ENCODE measurements at regions not wholly inside any gene's neighbourhood (a gene's known extent, or its start where the extent isn't known, plus 50 kb on each side); places are given as distances from the start of the nearest gene placed in this dataset.
"Not testable (repeated sequence)": the region's sequence is repeated elsewhere in the genome, so short reads cannot be mapped to it uniquely, and the experiment has no call there.

DNA sequence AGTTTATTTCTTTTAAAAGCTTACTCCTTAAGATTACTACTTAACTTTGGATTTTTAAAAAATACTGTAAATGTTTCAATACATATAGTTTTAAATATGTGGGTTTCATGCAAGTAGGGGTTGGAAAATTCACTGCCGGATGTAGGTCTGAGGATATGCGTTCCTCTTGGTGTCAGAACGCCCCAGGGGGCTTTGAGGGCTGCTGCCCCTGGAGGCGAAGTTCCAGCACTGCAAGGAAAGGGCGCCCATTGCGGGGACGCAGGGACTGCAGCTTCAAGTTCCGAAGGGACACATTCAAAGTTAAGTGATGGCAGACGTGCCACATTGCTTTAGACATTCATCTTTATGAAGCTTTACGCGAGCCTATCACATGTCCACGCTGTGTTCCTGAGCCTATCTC lies 152.9 kb downstream of the SOD2 start:
- no peak overlapping the region for H3K4me3 ChIP-seq
- no peaks in the 10 kb centered on the region for H3K4me1 ChIP-seq
- intact Hi-C loops (cut with DNase I): no loop called here
- peaks cover 0 to 6% (median 0%) of the 10 kb centered on the region in 4 donors for H3K27me3 ChIP-seq
- WGBS, 2 donors: 43 to 48% methylated on average over 12 of the region's 12 CpGs
- no peak for DNase-seq
- H3K36me3 ChIP-seq: no peaks in the 10 kb centered on the region
- H3K9me3 ChIP-seq: no peaks in the 10 kb centered on the region
- TF ChIP-seq POLR2A (IDR thresholded peaks at IDR 0.05): no peak
- TF ChIP-seq, protein P1, sequence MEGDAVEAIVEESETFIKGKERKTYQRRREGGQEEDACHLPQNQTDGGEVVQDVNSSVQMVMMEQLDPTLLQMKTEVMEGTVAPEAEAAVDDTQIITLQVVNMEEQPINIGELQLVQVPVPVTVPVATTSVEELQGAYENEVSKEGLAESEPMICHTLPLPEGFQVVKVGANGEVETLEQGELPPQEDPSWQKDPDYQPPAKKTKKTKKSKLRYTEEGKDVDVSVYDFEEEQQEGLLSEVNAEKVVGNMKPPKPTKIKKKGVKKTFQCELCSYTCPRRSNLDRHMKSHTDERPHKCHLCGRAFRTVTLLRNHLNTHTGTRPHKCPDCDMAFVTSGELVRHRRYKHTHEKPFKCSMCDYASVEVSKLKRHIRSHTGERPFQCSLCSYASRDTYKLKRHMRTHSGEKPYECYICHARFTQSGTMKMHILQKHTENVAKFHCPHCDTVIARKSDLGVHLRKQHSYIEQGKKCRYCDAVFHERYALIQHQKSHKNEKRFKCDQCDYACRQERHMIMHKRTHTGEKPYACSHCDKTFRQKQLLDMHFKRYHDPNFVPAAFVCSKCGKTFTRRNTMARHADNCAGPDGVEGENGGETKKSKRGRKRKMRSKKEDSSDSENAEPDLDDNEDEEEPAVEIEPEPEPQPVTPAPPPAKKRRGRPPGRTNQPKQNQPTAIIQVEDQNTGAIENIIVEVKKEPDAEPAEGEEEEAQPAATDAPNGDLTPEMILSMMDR (IDR thresholded peaks at IDR 0.05): no peak
- no peak overlapping the region for H3K27ac ChIP-seq

DNA sequence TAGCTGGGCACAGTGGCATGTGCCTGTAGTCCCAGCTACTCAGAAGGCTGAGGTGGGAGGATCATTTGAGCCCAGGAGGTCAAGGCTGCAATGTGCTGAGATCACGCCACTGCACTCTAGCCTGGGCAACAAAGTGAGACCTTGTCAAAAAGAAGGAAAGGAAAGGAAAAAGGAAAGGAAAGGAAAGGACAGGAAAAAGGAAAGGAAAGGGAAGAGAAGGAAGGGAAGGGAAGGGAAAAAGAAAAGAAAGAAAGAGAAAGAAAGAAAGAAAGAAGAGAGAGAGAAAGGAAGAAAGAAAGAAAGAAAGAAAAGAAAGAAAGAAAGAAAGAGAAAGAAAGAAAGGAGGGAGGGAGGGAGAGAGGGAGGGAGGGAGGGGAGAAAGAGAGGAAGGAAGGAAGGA lies 155.0 kb downstream of the SOD2 start:
- DNase-seq; H3K27ac ChIP-seq; H3K36me3 ChIP-seq; H3K9me3 ChIP-seq; H3K4me3 ChIP-seq; intact Hi-C loops (cut with DNase I); H3K4me1 ChIP-seq: not testable (repeated sequence)
- H3K27me3 ChIP-seq: peaks cover 0 to 17% (median 0%) of the 10 kb centered on the region in 4 donors
- 83 to 92% methylated on average over 1 of the region's 1 CpG for WGBS, 2 donors

DNA sequence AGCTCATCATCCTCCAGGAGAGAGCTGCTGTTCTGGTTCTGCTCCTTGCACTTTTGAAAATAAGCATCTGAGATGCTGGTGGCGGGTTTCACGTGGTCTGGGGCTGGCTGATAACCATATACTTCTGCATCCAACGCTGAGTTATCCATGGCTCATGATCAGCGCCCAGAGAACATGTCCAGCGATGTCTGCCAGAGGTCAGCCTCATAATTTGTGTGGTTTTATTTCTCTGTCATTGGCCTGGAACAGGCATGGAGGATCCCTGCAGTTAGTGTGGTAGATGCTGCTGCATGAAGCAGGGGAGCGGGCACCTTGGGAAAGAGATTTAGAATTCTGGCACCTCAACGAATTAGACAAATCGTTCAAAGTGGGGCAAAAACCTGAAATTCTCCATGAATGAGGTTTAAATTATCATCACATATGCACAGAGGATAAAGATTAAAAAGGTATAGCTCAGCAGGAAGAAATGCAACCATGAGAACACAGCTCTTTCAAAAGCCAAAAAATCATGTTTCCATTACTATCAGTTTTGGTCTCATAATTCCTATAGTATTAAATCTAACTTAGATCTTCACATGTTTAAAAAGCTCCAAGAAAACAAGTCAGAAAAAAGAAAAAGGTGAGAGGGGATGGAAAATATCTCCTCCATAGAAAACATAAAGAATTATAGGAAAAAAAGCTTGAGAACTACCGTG lies 157.2 kb downstream of the SOD2 start:
- TF ChIP-seq, protein P1 (IDR thresholded peaks at IDR 0.05): no peak
- no peak for TF ChIP-seq POLR2A (IDR thresholded peaks at IDR 0.05)
- intact Hi-C loops (cut with DNase I): no loop called here
- Histone ChIP-seq H3K36me3 (no peaks in the 10 kb centered on the region), H3K27me3 (peaks cover 0 to 17% (median 0%) of the 10 kb centered on the region in 4 donors), H3K4me1 (no peaks in the 10 kb centered on the region), H3K4me3 (no peak overlapping the region), H3K27ac (no peak overlapping the region), H3K9me3 (no peaks in the 10 kb centered on the region)
- WGBS, 2 donors: 66 to 86% methylated on average over 5 to 9 of the region's 9 CpGs
- no peak for DNase-seq

- Histone ChIP-seq H3K9me3 (no peaks in the 10 kb centered on the region), H3K27me3 (peaks cover 0 to 17% (median 0%) of the 10 kb centered on the region in 4 donors), H3K27ac (no peak overlapping the region), H3K36me3 (no peaks in the 10 kb centered on the region), H3K4me1 (no peaks in the 10 kb centered on the region), H3K4me3 (no peak overlapping the region)
- WGBS, 2 donors: 43 to 50% methylated on average over 6 of the region's 6 CpGs
- intact Hi-C loops (cut with DNase I): no loop called here
- DNase-seq: no peak
- TF ChIP-seq, protein P1 (IDR thresholded peaks at IDR 0.05): no peak
- TF ChIP-seq POLR2A (IDR thresholded peaks at IDR 0.05): no peak
Observed at GRCh38 chr6:159533568-159533967, 159.5 kb downstream of the SOD2 start.

- intact Hi-C loops (cut with DNase I): no loop called here
- no peak for TF ChIP-seq POLR2A (IDR thresholded peaks at IDR 0.05)
- TF ChIP-seq, protein P1 (IDR thresholded peaks at IDR 0.05): no peak
Observed at GRCh38 chr6:159533016-159533415, 160.0 kb downstream of the SOD2 start.

More at GRCh38 chr6:159533016-159533415, 160.0 kb downstream of the SOD2 start:
- no peaks in the 10 kb centered on the region for H3K4me1 ChIP-seq
- H3K27me3 ChIP-seq: peaks cover 0 to 17% (median 0%) of the 10 kb centered on the region in 4 donors
- H3K9me3 ChIP-seq: no peaks in the 10 kb centered on the region
- WGBS, 2 donors: 57 to 64% methylated on average over 1 of the region's 1 CpG
- no peak overlapping the region for H3K27ac ChIP-seq
- no peak for DNase-seq
- H3K4me3 ChIP-seq: no peak overlapping the region
- H3K36me3 ChIP-seq: no peaks in the 10 kb centered on the region
